ENCODE measurements at regions not wholly inside any gene's neighbourhood (a gene's known extent, or its start where the extent isn't known, plus 50 kb on each side); places are given as distances from the start of the nearest gene placed in this dataset.
"Not testable (repeated sequence)": the region's sequence is repeated elsewhere in the genome, so short reads cannot be mapped to it uniquely, and the experiment has no call there.

GRCh38 chr2:193891023-193891422 lies 1696.3 kb upstream of the TMEFF2 start:
- DNase-seq, result no peak

- no peak for DNase-seq
Measured at GRCh38 chr2:193885419-193885818, 1690.7 kb upstream of the TMEFF2 start.

- DNase-seq, result no peak
Measured at GRCh38 chr2:193883820-193884219, 1689.1 kb upstream of the TMEFF2 start.

DNA sequence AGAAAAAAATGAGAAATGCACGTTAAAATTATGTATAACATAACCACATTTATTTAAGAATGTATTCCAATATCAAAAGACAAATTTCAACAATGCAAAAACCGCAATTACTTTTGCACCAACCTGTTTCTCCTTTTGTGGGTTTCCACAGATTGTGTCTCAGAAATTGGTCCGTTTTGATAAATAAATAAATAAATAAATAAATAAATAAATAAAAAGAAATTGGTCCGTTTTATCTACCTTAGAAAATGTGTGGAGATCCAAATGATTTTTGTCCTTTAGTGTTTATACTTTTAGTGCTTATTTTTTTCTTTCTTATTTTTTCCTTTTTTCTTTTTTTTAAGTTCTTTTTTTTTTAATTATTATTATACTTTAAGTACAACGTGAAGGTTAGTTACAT lies 1682.2 kb upstream of the TMEFF2 start:
- no peak for DNase-seq

DNA sequence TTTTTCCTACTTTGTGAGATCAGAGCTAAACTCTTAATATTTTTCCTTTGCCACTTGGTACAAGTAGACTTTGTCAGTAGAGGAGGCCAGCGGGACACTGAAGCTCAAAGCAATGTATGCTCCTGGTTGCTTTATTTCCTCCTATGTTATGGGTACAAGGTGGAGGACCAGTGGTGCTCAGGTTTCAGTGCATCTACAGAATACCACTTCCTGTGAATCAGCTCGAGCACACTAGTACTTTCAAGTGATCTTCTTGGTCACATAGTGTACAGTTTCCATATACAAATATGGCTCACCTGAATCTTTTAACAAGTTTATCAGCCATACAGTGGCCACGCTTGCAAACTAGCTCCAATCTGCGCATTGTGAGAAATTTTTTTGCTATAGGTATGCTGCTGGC lies 1674.8 kb upstream of the TMEFF2 start:
- no peak for DNase-seq

- DNase-seq, result no peak
Measured at GRCh38 chr2:193868833-193869232, 1674.1 kb upstream of the TMEFF2 start.

GRCh38 chr2:193868132-193868531 lies 1673.4 kb upstream of the TMEFF2 start:
- no peak for DNase-seq

DNA sequence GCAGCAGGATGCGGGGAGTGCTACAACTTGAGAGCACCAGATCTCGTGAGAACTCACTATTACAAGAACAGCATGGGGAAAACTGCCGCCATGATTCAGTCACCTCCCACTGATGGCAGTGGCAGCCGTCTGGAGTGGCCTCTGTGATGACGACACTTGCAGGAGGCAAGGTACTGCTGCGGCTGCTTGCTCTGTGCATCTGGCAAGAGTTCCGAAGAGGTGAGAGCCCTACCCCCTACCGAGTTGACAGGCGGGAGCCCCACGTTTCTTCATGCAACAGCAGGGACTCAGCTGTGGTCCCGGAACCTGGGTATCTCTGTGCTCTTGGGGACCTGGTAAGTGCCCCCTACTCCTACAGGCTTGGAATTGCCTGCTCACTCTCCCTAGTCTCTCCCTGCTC lies 1672.7 kb upstream of the TMEFF2 start:
- DNase-seq, result no peak

DNA sequence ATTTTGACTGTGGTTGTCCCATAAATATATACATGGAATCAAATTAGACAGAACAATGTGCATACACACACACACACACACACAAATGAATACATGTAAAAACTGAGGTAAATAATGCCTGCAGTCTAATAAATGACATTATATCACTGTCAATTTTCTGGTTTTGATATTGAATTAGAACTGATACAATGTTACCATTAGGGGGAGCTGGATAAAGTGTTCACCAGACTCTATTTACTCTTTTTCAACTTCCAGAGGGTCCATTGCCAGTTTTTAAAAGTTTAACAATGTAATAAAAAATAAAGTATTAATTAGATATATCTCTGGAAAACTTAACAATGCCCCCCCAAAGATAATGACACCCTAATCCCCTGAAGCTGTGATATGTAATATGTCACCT lies 1666.8 kb upstream of the TMEFF2 start:
- no peak for DNase-seq

- no peak for DNase-seq
Measured at GRCh38 chr2:193847991-193848390, 1653.3 kb upstream of the TMEFF2 start.

DNA sequence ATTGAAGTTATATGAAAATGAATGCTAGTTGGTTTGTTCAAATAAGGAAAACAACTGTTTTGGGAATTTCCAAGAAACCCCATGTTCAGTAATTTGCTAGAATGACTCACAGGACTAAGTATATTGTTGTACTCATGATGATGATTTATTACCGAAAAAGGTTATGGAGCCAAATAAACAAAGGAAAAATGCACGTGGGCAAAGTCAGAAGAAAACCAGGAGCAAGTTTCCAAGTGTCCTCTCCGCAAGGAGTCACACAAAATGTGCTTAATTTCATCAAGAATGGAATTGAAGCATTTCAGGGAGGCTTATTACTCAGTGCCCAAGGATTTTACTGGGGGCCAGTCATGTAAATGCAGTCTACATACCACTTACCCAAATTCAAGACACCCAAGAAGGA lies 1652.4 kb upstream of the TMEFF2 start:
- no peak for DNase-seq

DNA sequence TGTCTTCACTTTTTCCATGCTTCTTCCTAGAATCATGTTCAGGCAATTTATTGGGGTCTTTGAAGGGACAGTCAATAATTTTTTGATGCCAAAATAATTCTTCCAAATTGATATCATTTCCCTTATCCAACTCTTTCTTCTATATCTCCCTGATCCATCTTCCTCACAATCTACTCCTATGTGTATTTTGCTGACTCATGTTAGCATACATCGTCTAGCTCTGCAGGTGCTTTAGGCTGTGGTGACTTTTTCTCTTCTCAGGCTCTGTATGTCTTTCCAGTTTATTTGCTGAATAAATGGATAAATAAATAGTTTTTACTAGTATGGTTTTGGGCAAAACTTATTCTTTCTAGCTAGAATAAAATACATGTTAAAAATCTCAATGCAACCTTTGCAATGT lies 1650.9 kb upstream of the TMEFF2 start:
- DNase-seq, result no peak

- DNase-seq, result no peak
Measured at GRCh38 chr2:193843675-193844074, 1648.9 kb upstream of the TMEFF2 start.

- no peak for DNase-seq
Measured at GRCh38 chr2:193841384-193842150, 1646.8 kb upstream of the TMEFF2 start.

GRCh38 chr2:193837111-193837738 lies 1642.5 kb upstream of the TMEFF2 start:
- no peak for DNase-seq

DNA sequence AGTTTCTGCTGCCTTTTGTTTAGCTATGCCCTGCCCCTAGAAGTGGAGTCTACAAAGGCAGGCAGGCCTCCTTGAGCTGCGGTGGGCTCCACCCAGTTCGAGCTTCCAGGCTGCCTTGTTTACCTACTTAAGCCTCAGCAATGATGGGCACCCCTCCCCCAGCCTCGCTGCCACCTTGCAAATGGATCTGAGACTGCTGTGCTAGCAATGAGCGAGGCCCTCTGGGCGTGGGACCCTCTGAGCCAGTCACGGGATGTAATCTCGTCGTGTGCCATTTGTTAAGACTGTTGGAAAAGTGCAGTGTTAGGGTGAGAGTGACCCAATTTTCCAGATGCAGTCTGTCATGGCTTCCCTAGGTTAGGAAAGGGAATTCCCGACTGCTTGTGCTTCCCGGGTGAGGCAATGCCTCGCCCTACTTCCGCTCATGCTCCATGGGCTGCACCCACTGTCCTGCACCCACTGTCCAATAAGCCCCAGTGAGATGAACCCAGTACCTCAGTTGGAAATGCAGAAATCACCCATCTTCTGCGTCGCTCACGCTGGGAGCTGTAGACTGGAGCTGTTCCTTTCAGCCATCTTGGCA lies 1641.8 kb upstream of the TMEFF2 start:
- not testable (repeated sequence) for DNase-seq

GRCh38 chr2:193833895-193834294 lies 1639.2 kb upstream of the TMEFF2 start:
- DNase-seq, result not testable (repeated sequence)

- no peak for DNase-seq
Measured at GRCh38 chr2:193824474-193824873, 1629.7 kb upstream of the TMEFF2 start.

DNA sequence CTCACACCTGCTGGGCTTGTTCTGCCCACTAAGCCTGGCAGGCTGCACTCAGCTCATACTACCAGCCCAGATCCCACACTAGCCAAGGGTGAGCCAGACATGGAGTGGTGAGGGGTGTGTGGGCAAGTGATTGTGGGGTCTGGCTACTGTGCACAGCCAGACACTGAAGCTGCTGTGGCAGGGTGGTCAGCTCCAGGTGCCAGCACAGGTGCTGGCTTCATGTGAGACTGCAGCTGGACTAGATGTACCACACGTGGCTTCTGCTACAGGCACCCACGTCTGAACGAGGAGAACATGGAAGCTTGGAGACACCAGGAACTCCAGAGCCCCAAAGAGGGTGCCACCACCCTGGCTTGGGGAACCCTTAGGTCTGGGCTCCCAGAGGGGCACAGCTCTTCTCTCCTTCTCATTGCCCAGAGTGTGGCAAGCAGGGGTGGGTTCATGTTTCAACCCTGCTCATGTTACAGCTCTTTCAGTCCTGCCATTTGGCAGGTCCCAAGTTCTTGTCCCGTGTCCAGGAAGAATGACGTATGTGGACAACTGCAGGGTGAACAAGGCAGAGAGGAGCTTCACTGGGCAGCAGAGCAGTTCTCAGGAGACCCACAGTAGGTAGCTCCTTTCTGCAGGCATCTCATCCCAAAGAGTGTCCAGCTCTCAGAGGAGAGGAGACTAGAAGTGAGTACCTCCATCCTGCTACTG lies 1624.2 kb upstream of the TMEFF2 start:
- DNase-seq, result no peak

GRCh38 chr2:193816008-193816407 lies 1621.3 kb upstream of the TMEFF2 start:
- DNase-seq, result no peak

- DNase-seq, result no peak
Measured at GRCh38 chr2:193810533-193810932, 1615.8 kb upstream of the TMEFF2 start.

DNA sequence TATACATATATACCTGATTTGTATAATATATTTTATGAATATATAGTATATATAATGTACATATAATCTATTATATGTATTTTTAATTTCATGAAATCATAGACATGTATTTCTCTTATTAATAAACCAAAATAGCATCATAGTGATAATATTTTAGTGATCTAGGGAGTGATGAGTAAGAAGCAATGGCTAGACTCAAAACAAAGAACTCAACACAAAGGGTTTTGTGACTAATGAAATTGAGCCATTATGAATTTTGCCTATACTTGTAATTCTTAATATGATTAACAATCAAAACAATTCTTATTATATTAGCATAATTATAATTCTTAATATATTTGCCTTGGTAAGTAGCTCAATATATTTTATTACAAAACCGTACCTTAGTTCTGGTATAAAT lies 1614.1 kb upstream of the TMEFF2 start:
- no peak for DNase-seq

- DNase-seq, result no peak
Measured at GRCh38 chr2:193806088-193806774, 1611.5 kb upstream of the TMEFF2 start.

Data from effector CD4-positive, alpha-beta T cell (primary cell).